ENCODE measurements at regions not wholly inside any gene's neighbourhood (a gene's known extent, or its start where the extent isn't known, plus 50 kb on each side); places are given as distances from the start of the nearest gene placed in this dataset.

DNA sequence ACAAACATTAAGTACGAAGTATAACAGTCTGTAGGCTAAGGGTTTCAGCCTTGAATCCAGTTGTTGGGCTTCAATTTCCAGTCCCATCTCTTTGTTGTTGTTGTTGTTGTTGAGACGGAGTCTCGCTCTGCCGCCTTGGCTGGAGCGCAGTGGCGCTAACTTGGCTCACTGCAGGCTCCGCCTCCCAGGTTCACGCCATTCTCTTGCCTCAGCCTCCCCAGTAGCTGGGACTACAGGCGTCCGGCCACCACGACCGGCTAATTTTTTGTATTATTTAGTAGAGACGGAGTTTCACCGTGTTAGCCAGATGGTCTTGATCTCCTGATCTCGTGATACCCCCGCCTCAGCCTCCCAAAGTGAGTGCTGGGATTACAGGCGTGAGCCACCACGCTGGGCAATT is 464.9 kb downstream of the ANKRD7 start:
- no peak for DNase-seq (ENCODE audit: low spot score)

DNA sequence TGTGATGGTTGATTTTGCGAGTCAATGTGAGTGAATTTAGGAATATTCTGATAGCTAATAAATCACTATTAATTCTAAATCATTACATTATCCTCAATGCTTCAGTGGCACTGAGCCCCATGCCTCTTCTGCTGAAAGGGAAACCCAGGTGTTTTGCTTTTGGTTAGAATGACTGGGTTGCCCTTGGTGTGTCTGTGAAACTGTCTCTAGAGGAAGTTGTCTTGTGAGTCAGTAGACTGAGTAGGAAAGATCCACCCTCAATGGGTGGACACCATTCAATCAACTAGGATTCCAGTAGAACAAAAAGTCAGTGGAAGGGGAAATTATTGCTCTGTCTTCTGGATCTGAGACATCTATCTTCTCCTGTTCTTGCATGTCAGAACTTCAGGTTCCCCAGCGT is 472.4 kb downstream of the ANKRD7 start:
- DNase-seq (ENCODE audit: low spot score), result no peak

DNA sequence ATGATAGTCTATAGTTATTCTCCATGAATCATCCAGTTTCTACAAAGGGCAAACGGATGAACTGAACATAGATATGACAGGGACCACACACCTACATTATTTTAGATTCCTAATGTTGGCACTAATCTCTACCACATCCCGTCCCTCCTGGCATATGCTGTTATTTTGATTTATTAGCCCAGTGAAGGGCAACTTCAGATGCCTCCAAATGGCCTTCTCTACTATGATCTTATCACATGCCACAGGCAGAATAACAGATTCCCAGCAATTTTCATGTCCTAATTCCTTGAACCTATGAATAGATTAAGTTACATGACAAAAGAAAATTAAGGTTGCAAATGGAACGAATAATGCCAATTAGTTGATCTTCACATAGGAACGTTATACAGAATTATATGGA is 474.7 kb downstream of the ANKRD7 start:
- no peak for DNase-seq (ENCODE audit: low spot score)

DNA sequence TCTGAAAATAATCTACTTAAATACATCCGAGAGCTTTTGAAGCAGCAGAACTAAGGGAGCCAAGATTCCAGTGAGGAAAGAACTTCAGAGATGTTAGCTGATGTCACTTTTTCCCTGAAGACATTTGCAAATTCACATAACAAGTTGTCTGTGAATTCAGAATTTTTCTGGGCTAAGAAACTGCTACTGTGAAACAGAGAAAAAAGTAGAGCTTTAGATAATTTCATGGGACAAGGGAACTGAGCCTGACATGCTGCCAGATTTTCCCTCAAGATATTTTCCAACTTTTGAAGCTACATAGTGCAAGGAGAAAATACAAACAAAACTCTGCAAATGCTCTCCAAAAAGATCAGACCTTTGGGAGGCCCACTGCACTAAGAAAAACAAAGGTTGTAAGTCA is 484.2 kb downstream of the ANKRD7 start:
- DNase-seq (ENCODE audit: low spot score), result peak; percentile 24

DNA sequence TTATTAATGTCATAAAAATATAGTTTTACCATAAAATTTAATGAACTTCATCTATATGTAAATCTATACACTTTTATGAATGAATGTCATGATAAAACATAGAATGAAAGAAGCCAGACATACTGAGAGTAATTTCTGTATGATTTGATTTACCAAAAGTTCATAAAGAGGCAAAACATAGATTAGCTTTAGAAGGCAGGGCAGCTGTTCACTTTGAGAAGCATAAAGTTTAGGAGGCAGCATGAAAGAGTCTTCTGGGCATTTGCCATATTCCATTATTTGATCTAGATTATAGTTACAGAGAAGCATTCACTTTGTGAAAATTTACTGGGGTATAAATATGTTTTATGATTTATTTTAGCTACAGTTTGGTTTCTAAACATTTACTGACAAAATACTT is 487.2 kb downstream of the ANKRD7 start:
- peak; percentile 5 for DNase-seq (ENCODE audit: low spot score)

DNA sequence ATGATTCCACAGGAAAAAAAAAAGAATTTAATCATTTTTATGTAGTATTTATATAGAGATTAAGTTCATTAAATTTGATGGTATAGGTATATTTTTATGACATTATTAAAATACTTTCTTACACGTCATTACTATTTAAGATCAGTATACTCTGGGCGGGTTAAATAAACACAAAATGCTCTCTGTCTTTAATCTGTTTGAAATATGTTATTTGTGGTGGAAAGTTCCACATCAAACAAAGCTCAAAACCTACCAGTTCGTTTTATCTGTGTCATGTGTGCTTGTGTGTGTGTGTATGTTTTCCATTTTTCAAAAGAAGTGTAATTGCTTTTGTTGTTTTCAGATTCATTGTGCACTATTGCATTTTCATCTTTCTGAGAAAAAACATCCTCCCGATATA is 488.5 kb downstream of the ANKRD7 start:
- DNase-seq (ENCODE audit: low spot score), result no peak

DNA sequence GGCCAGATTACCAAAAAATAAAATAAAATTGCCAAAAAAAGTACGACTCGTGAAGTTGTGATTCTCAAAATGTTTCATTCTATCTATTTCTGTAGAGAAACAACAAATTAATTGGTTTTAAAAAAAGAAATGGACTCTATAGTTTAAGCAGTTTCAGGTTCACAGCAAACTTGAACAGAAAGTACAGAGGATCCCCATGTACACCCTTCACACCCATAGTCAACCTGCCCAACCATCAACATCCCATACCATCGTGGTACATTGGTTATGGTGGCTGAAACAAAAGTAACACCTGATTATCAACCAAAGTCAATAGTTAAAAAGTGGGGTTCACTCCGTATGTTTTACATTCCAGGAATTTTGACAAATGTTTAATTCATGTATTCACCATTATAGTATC is 496.1 kb downstream of the ANKRD7 start:
- DNase-seq (ENCODE audit: low spot score), result no peak

DNA sequence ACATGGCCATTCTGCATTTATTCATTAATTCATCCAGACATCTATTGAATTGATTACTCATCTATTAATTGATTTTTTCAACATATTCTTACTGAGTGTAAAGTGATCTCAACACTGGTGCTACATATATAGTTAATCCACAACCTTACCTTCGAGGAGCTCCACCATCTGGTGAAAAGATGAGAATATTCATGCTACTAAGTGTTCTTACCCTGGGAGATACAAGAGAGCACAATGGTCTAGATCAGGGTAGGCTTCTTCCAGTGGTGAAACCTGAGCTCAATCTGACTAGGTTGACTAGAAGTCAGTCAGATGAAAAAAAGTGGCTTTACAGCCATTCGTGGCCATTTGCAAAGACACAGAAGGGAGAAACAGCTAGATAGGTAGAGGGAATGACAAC is 507.4 kb downstream of the ANKRD7 start:
- DNase-seq (ENCODE audit: low spot score), result no peak

DNA sequence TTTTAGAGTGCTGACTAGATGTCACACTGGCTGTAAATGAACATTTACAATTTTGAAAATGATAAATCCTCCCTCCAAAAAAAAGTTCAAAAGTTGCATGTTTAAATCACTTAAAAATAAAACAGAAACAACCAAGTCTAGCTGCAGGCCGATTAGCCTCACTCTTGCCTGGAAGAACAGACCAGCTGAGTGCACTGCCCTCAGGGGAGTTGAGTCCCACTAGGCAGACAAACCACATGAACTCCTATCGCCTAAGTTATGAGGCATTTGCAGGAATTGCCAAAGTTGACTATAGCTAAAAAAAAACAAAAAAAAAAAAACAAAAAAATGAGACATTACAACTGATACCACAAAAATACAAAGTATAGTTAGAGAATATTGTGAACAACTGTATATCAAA is 510.0 kb downstream of the ANKRD7 start:
- no peak for DNase-seq (ENCODE audit: low spot score)

DNA sequence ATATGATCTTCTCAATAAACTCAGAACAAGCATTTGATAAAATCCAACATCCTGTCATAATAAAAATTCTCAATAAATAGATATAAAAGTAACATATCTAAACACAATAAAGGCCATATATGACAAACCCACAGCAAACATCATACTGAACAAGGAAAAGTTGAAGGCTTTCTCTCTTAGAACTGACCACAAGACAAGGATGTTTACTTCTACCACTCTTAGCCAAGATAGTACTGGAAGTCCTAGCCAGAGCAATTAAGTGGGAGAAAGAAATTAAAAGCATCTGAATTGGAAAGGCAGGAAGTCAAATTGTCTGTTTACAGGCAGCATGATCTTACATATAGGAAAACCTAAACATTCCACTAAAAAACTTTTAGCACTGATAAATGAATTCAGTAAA is 510.9 kb downstream of the ANKRD7 start:
- DNase-seq (ENCODE audit: low spot score), result no peak

DNA sequence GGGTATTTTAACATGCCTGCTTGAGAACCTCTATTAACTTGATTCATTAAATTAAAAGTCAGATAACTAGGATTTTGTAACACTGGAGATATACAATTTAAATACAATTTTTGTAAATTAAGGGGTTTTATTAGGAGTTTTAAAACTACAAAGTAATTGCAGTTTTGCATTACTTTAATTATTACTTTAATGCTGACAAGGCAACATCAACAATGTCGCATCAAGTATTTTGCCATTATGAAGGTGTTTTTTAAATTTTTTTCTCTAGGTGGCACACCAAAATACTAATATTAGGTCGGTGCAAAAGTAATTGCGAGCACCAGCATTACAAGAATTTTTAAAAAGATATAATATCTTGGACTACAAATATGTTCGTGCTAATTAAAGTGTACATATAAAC is 513.4 kb downstream of the ANKRD7 start:
- no peak for DNase-seq (ENCODE audit: low spot score)

DNA sequence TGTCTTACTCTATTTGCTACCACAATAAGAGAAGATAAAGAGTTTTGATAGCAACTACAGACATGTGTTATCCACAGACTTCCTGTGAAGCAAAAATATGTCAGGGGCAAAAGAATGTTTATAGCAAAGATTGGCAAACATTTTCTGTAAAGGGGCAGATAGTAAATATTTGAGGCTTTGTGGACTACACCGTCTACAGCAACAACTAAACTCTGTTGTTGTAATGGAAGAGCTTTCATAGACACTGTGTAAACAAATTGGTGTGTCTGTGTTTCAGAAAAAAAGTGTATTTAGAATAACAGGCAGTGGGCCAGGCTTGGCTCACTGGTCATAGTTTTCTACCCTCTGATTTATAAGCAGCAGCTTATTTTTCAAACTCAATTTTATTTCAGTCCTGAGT is 521.4 kb downstream of the ANKRD7 start:
- no peak for DNase-seq (ENCODE audit: low spot score)

DNA sequence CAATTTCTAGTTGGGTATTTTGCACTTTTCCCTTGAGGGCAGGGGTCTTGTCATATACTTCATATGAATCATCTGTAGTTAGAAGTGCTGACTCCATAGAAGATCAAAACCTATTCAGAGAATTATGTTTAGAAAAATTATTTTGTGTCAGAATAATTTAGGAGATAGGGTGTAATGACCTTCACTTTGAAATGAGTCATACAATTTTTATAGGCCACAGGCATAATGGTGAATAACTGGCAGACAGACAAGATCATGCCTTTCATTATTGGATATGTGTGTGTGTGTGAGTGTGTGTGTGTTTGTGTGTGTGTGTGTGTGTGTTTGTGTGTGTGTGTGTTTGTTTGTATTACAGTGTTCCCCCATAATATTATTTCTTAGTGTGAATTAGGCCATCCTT is 523.0 kb downstream of the ANKRD7 start:
- DNase-seq (ENCODE audit: low spot score), result no peak

DNA sequence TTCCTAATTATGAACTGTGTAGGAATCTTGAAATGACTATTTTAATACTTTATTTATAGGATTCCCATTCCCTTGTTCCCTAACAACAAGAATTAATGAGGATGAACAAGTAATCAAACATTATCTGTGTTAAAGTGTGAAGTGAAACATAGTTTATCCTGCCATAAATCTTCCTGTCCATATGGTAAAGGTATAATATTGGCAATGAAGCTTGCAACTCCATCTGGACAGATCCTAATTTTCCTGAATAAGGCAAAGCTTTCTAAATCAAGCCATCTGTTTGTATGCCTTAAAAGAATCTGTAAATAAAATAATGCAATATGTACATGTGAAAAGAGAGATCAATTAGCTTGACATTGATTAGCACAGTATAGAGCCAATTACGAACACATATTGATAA is 529.0 kb downstream of the ANKRD7 start:
- DNase-seq (ENCODE audit: low spot score), result no peak

DNA sequence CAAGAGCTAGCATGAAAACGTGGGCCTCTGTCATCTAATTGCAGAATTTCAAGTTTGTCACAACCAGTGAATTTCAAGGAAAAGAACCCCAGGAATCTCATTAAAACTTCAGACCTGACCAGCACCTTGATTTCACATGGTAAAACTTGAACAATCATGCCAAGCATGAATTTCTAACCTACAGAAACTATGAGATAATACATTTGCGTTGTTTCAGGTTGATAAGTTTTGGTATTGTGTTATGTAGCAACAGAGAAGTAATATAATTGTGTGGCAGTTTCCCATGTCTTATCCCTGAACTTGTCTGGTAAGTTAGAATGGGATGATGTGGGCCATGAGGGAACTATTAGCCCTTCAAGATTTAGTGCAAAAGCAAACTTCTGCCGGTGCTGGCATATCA is 530.1 kb downstream of the ANKRD7 start:
- no peak for DNase-seq (ENCODE audit: low spot score)

DNA sequence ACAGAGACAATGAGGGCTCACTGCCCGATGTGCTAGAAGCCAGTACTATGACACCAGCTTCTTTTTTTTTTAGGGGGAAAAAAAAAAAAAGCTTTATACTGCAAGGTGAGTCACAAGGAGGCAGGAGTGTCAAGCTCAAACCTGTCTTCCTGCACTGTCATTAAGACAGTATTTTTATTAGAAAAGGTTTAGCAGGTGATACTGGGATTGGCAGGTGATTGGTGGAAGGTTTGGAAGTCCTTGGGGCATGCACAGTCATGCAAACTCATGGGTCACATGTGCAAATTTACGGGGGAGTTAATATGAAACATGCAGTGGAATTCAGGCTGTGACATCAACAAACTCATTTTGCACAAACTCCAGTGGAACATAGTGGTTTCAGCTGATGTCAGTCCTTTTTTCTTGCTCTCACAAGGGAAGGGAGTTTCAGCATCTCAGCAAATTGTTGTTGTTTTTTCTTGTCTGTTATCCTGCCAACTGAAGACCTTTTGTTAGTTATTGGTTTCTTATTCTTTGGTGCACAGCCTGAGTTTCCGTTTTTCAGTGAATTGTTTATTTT is 530.6 kb downstream of the ANKRD7 start:
- peak; percentile 40 for DNase-seq (ENCODE audit: low spot score)

DNA sequence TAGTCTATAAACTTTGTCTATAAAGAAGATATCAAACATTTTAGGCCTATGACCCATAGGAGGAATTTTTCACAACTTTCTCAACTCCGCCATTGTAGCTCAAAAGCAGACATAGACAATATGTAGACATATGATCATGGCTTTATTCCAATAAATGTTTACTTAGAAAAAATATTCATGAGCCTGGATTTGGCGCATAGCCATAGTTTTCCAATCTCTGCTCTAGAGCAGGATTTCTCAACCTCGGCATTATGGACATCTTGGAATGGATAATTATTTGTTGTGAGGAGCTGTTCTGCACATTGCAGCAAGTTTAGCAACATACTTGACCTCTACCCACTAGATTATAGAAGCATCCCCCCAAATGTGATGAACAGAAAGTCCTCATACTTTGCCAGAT is 532.6 kb downstream of the ANKRD7 start:
- no peak for DNase-seq (ENCODE audit: low spot score)

DNA sequence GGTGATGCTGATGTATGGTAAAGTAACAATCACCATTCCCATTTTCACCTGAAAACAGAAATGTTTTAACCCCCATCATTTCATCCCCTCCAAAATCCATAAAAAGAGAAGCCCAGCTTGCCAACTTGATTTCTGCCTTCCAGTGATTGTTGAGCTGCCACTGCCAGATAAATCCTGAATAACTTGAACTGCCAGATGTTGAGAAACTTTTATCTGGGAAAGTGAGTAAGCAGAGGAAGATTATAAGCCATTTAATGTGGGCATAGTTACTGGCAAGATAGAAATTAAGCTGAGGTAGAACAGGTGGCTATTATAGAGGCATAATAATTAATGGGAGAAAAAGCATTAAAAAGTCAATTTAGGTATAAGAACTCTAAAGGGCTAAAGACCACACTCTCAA is 534.1 kb downstream of the ANKRD7 start:
- DNase-seq (ENCODE audit: low spot score), result no peak

DNA sequence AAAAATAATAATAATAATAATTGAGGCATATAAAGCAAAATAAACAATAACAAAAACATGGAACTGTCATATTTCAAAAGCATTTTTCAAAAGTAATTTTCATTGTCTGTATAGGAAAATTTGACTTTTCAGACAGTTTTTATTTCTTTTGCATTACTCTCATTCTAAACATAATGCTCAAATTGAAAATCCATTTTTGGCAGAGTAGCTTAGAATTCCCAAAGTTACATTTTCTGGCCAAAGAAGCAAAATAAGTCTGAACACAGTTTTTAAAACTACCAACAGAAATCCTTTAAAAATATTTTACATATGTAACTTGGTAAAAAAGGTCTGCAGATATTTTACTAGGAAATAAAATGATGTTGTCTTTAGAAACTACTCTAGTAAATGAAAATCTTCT is 535.4 kb downstream of the ANKRD7 start:
- no peak for DNase-seq (ENCODE audit: low spot score)

DNA sequence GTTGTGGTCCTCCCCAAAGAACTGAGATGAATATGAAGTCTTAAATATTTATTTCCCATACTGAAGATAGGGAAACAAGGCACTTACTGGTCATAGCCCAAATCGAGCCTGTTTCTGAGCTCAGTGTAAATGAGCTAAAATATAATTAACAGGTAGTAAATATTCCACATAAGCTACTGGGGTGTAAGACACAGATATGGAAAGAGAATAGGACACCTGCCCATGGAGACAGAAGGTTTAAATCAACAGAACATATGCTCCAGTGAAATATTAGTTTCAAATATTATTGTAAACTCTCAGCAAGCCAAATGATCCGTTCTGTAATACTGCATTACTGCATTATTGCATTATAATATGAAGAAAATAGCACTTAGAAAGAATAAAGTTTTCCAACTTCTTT is 537.9 kb downstream of the ANKRD7 start:
- DNase-seq (ENCODE audit: low spot score), result no peak

DNA sequence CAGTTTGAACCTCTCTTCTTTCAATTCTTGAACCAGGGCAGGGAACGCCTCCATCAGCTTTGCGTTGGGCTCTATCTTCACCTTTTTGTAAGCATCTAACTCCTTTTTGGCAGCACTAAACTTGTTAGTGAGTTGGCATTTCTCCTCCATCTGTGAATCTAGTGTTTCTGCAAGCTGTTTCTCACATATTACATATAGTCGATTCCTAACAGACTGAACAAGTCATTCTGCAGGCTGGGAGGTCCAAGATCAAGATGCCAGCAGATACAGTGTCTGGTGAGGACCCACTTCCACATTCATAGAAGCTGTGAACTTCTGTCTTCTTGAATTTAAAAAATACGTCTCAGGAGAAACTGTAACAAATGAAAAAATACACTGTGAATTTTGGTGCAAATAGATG is 539.7 kb downstream of the ANKRD7 start:
- no peak for DNase-seq (ENCODE audit: low spot score)

DNA sequence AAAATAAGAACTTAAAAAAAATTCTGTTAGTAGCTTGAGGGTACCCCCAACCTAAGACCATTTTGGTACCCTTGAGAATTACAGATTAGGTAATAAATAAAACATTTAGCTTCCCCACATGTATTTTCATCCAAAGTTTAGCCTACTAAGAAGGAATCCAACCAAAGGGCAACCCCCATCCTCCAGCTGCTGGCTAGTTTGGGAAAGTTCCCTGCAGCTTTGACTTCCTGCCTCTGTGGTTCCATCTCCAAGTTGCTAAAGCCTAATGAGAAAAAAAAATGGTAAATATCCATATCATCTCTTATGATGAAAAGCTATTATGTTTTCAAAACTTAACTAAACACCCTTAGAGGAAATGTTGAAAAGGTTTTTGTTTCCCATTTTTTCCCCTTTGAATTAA is 547.2 kb downstream of the ANKRD7 start:
- DNase-seq (ENCODE audit: low spot score), result no peak

DNA sequence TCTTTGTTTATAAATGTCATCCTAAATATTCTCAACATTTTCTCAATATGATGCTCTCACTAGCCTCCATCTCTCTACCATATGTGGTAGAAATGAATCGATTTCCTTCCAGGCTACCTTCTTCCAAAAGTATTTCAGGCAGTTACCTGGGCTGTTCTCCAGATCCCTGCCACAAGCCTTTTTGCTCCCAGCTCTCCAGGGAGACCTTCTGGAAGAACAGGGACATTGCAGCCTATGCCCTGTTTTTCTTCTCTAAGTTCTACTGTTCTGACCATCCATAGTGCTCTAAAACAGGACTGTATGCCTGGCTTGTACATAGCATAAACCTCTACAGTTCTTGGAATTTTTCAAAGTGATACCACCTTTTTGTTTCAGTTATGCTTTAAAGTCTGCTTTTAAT is 552.8 kb downstream of the ANKRD7 start:
- DNase-seq (ENCODE audit: low spot score), result no peak

DNA sequence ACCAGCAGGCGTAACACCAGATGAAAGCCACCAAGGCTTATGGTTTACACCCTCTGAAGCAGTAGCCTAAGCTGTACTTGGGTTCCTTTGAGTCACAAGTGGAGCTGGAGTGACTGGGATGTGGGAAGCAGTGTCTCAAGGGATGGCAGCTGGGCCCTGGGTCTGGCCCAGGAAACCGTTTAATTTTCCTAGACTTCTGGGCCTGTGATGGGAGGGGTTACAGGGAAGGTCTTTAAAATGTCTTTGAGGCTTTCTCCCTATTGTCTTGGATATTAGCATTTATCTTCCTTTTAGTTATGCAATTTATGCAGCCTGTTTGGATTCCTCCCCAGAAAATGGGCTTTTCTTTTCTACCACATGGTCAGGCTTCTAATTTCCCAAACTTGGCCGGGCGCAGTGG is 568.2 kb downstream of the ANKRD7 start:
- DNase-seq (ENCODE audit: low spot score), result no peak

DNA sequence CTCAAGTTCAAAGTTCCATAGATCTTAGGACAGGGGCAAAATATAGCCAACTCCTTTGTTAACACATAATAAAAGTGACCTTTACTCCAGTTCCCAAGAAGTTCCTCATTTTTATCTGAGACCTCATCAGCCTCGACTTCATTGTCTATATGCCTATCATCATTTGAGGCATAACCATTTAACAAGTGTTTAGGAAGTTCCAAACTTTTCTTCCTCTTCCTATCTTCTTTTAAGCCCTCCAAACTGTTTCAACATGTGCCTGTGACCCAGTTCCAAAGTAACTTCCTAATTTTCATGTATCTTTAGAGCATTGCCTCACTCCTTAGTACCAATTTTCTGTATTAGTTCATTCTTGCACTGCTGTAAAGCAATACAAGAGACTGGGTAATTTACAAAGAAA is 569.1 kb downstream of the ANKRD7 start:
- peak; percentile 4 for DNase-seq (ENCODE audit: low spot score)

Measured in umbilical cord (tissue), 1 donor.